Endothelial cell of umbilical vein (primary cell): ENCODE measurements at regions not wholly inside any gene's neighbourhood (a gene's known extent, or its start where the extent isn't known, plus 50 kb on each side); places are given as distances from the start of the nearest gene placed in this dataset.

Source experiments
- BruUV-seq: library from RNA; stranded (reverse); fragments of 400-500 nt; replicated peaks from 2 replicates; lab custom pipeline; 2021; lab: Mats Ljungman, UMichigan
- CTCF ChIA-PET: fragments of 300-600, 350-600 bp; sonication (Branson Sonifier 250); formaldehyde crosslinking; loops from one replicate; lab custom pipeline; 2021; ENCODE audit warnings: antibody characterized with exemption, inconsistent platforms; lab: Charles Lee
- POLR2A ChIA-PET: fragments of 300-600, 350-600 bp; sonication (Branson Sonifier 250); formaldehyde crosslinking; loops from one replicate; lab custom pipeline; 2021; ENCODE audit warnings: antibody characterized with exemption, inconsistent platforms; lab: Charles Lee
- DNase-seq: peaks from one replicate; pipeline ENCODE4 v3.0.0-alpha.2; 2011; ENCODE audit warnings: low read depth, low spot score
- FAIRE-seq: peaks from 2 replicates; lab custom pipeline; 2011; peaks lifted over from hg19 to GRCh38; lab: Jason Lieb, UNC
- H2AFZ ChIP-seq: 2 replicates; pipeline ENCODE4 v1.6.0; 2012; ENCODE audit warnings: low read depth, low read length, control low read depth, inconsistent platforms
- H3K27ac ChIP-seq: 2 replicates; pipeline ENCODE4 v1.5.1; 2011; ENCODE audit warnings: low read depth, mild to moderate bottlenecking, control low read depth, low read length, moderate library complexity; ENCODE audit not compliant: insufficient read depth
- H3K27me3 ChIP-seq, 2 experiments: 2 replicates each; pipeline versions ENCODE4 v1.6.0 to v1.6.1; 2011; ENCODE audit warnings: low read length in 2 of 2, mixed read lengths in 1 of 2; ENCODE audit not compliant: control insufficient read depth in 2 of 2, insufficient read depth in 2 of 2
- H3K36me3 ChIP-seq, 2 experiments: 2 replicates in 1 of 2; 3 replicates in 1 of 2; pipeline ENCODE4 v1.5.1; 2011; ENCODE audit warnings: low read length in 2 of 2, mild to moderate bottlenecking in 1 of 2, moderate library complexity in 1 of 2; ENCODE audit not compliant: control insufficient read depth in 2 of 2, insufficient read depth in 2 of 2; ENCODE audit errors: extremely low read depth in 1 of 2
- H3K4me1 ChIP-seq: 3 replicates; pipeline ENCODE4 v1.5.1; 2011; ENCODE audit warnings: mild to moderate bottlenecking, low read length; ENCODE audit not compliant: control insufficient read depth, insufficient read depth; ENCODE audit errors: extremely low read depth
- H3K4me2 ChIP-seq: 2 replicates; pipeline ENCODE4 v1.6.1; 2011; ENCODE audit warnings: low read length, control low read depth, mixed read lengths; ENCODE audit not compliant: insufficient read depth
- H3K4me3 ChIP-seq, 3 experiments: fragments of 200-600 bp in 1 of 3; sonication (generic), shearing (Covaris generic) in 1 of 3; replicated peaks in 1 of 3; 2 replicates each; pipeline ENCODE4 v1.5.1; 2011 to 2016; ENCODE audit warnings: control low read depth in 3 of 3, low read length in 3 of 3, mild to moderate bottlenecking in 2 of 3, inconsistent platforms in 1 of 3, low read depth in 1 of 3, moderate library complexity in 1 of 3; ENCODE audit not compliant: insufficient read depth in 1 of 3
- H3K79me2 ChIP-seq: 2 replicates; pipeline ENCODE4 v1.6.0; 2012; ENCODE audit warnings: low read length, inconsistent platforms; ENCODE audit not compliant: control insufficient read depth, insufficient read depth
- H3K9ac ChIP-seq: replicated peaks from 2 replicates; pipeline ENCODE3; 2011; ENCODE audit warnings: low read length, control low read depth; ENCODE audit not compliant: insufficient read depth; ENCODE audit errors: extremely low read depth
- H3K9me1 ChIP-seq: replicated peaks from 3 replicates; pipeline ENCODE4 v1.6.0; 2011; ENCODE audit warnings: mild to moderate bottlenecking, low read length; ENCODE audit not compliant: control insufficient read depth, insufficient read depth; ENCODE audit errors: extremely low read depth
- H3K9me3 ChIP-seq: replicated peaks from 2 replicates; pipeline ENCODE4 v1.5.1; 2012; ENCODE audit warnings: low read length, inconsistent platforms; ENCODE audit not compliant: control insufficient read depth, insufficient read depth
- H4K20me1 ChIP-seq: replicated peaks from 2 replicates; pipeline ENCODE3; 2011; ENCODE audit warnings: mild to moderate bottlenecking, low read length; ENCODE audit not compliant: control insufficient read depth, insufficient read depth; ENCODE audit errors: extremely low read depth
- EZH2 ChIP-seq: IDR thresholded peaks from 2 replicates; pipeline ENCODE4 v1.6.1; 2012; ENCODE audit warnings: borderline replicate concordance, low read depth, mild to moderate bottlenecking, moderate library complexity, low read length, inconsistent platforms; ENCODE audit not compliant: severe bottlenecking
- FOS ChIP-seq: IDR thresholded peaks from 2 replicates; pipeline ENCODE4 v1.6.1; 2011; ENCODE audit warnings: mild to moderate bottlenecking, low read length, moderate library complexity, borderline replicate concordance; ENCODE audit not compliant: insufficient read depth
- GATA2 ChIP-seq: IDR thresholded peaks from 2 replicates; pipeline ENCODE4 v1.7.0; 2011; ENCODE audit warnings: low read depth, mild to moderate bottlenecking, moderate library complexity, mixed read lengths, low read length; ENCODE audit not compliant: insufficient read length, insufficient read depth
- JUN ChIP-seq: IDR thresholded peaks from 2 replicates; pipeline ENCODE4 v1.6.1; 2011; ENCODE audit warnings: borderline replicate concordance, low read depth; ENCODE audit not compliant: insufficient read length, insufficient read depth
- MYC ChIP-seq: IDR thresholded peaks from one replicate; pipeline ENCODE4 v1.6.1; 2011; ENCODE audit warnings: mild to moderate bottlenecking, low read depth, low read length
- POLR2A ChIP-seq: IDR thresholded peaks from 2 replicates; pipeline ENCODE4 v1.6.1; 2012; ENCODE audit warnings: low read depth, mild to moderate bottlenecking, control low read depth, low read length
- POLR2AphosphoS5 ChIP-seq: IDR thresholded peaks from 2 replicates; pipeline ENCODE4 v1.6.1; 2012; ENCODE audit warnings: low read depth, mild to moderate bottlenecking, control low read depth, low read length, moderate library complexity; ENCODE audit not compliant: insufficient read depth
- dilution Hi-C: fragments of 300-500 bp; cut with MboI; formaldehyde crosslinking; loops from one replicate; pipeline ENCODE4 v1.15.0; 2019; ENCODE audit warnings: low sequenced_read_pairs; ENCODE audit not compliant: extremely low pct_ligation_motif_present
- intact Hi-C: fragments of 100-400 bp; cut with micrococcal nuclease; formaldehyde crosslinking; loops from one replicate; pipeline ENCODE4 v1.10.0; 2022
- TF ChIP-seq, protein P1 (sequence below), 2 donors: IDR thresholded peaks; 1 replicate in 1 of 2; 2 replicates in 1 of 2; pipeline ENCODE4 v1.5.1; 2011; ENCODE audit warnings: low read length in 2 of 2, mild to moderate bottlenecking in 2 of 2, moderate library complexity in 2 of 2, control low read depth in 1 of 2, inconsistent platforms in 1 of 2, low read depth in 1 of 2; ENCODE audit not compliant: insufficient read depth in 1 of 2; ENCODE audit errors: extremely low read depth in 1 of 2
- TF ChIP-seq, protein P2 (sequence below): IDR thresholded peaks from 2 replicates; pipeline ENCODE4 v1.6.1; 2011; ENCODE audit not compliant: insufficient read depth, insufficient read length

GRCh38 chr10:56116684-56117083 lies 244.4 kb downstream of the ZWINT start:
- POLR2A ChIA-PET: no interaction called here
- DNase-seq (no peak), FAIRE-seq (no peak)
- Histone ChIP-seq H3K27me3 (no peaks in the 10 kb centered on the region), H3K4me3 (no peak overlapping the region), H2AFZ (no peak overlapping the region), H3K4me2 (no peak overlapping the region), H3K9ac (no peak overlapping the region), H3K79me2 (no peaks in the 10 kb centered on the region), H3K4me1 (no peaks in the 10 kb centered on the region), H3K36me3 (no peaks in the 10 kb centered on the region), H3K9me3 (peaks cover 4% of the 10 kb centered on the region), H3K27ac (no peak overlapping the region), H4K20me1 (no peaks in the 10 kb centered on the region), H3K9me1 (no peaks in the 10 kb centered on the region)
- intact Hi-C loops: no loop called here
- CTCF ChIA-PET: interaction anchor here (0.9 kb wide), 1 partner anchor 19 kb away, joined by 3 read pairs; no protein-coding TSS in a partner anchor
- TF ChIP-seq, protein P1, sequence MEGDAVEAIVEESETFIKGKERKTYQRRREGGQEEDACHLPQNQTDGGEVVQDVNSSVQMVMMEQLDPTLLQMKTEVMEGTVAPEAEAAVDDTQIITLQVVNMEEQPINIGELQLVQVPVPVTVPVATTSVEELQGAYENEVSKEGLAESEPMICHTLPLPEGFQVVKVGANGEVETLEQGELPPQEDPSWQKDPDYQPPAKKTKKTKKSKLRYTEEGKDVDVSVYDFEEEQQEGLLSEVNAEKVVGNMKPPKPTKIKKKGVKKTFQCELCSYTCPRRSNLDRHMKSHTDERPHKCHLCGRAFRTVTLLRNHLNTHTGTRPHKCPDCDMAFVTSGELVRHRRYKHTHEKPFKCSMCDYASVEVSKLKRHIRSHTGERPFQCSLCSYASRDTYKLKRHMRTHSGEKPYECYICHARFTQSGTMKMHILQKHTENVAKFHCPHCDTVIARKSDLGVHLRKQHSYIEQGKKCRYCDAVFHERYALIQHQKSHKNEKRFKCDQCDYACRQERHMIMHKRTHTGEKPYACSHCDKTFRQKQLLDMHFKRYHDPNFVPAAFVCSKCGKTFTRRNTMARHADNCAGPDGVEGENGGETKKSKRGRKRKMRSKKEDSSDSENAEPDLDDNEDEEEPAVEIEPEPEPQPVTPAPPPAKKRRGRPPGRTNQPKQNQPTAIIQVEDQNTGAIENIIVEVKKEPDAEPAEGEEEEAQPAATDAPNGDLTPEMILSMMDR (IDR thresholded peaks at IDR 0.05; ENCODE audit: extremely low read depth in 1 of 2, insufficient read depth in 1 of 2, low read depth in 1 of 2, low read length in 2 of 2): no peak
- TF ChIP-seq GATA2: no peak
- no peak for TF ChIP-seq POLR2AphosphoS5
- TF ChIP-seq POLR2A: no peak
- TF ChIP-seq, protein P2, sequence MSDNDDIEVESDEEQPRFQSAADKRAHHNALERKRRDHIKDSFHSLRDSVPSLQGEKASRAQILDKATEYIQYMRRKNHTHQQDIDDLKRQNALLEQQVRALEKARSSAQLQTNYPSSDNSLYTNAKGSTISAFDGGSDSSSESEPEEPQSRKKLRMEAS: no peak
- TF ChIP-seq MYC: no peak
- TF ChIP-seq JUN: no peak
- TF ChIP-seq EZH2: no peak
- no peak for TF ChIP-seq FOS
- BruUV-seq: no TSS peak
- dilution Hi-C loops: no loop called here
